Muscle of back (tissue), 3 donors: ENCODE measurements at regions not wholly inside any gene's neighbourhood (a gene's known extent, or its start where the extent isn't known, plus 50 kb on each side); places are given as distances from the start of the nearest gene placed in this dataset.
A peak's percentile ranks its signal among the peaks of the same experiment; 100 is the strongest.
"Not testable (repeated sequence)": the region's sequence is repeated elsewhere in the genome, so short reads cannot be mapped to it uniquely, and the experiment has no call there.

Source experiments
- DNase-seq, 3 donors: peaks; one replicate each; pipeline versions ENCODE4 v3.0.0 to v3.0.0-alpha.2; 2013

DNA sequence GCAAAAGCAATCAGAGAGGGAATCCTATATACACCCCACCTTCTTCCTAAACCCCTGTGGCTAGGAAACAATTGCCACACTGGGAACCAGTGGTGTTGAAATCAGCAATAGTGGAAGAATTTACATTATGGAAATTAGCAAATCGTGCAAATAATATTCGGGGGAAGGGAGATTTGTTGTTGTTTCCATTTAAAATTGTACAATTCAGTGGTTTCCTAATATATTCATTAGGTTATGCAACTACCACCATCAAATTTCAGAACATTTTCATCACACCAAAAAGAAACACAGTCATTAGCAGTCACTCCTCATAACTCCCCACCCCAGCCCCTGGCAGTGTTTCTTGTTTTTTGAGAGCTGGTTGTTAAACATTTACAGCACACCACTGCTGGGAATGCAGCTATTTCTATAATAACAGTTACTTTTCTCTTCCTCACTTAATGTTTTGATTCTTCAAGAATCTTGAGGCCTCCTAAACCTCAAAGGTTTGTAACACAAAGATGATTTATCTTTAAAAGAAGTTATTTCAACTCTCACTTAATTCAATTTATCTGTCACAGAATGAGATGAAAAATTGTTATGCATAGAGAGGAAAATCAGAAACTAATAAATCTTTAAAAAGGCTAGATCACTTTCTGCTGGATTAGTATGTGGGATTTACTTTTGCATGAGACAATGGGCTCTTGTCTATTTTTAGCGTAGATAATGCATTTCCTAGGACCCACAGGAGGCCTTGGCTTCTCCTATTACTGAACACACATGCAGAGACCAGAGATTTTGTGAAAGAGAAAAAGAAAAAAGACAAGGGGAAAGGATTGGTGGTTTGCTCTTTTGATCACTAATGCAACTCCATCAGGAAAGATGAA lies 91.8 kb upstream of the DAPK1 start:
- peak in 2 of 3 donors; percentile 7 to 25 for DNase-seq

DNA sequence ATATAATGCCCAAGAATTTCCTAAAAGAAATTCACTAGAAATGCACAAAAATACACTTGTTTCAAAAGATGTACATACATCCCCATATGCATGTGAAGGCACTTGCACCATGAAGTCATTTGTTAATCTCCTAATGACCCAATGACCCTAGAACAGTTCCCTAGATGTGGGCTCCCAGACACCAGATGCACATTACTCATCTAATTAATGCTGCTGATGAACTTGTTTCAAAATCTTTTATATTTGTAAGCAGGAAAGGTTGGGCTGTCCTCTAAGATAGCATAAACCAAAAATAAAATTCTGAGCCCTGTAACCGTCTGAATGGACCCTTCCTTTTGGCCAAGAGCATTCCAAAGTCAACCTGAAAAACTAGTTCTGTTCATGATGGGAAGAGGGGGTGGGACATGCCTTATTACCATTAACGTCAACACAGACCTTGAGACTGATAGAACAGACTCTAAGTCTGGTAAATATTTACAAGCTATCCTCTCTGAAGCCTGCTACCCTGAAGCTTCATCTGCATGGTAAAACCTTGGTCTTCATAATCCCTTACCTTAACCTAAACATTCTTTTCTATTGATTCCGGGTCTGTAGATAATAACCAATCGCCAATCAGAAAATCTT lies 91.0 kb upstream of the DAPK1 start:
- DNase-seq = no peak

DNA sequence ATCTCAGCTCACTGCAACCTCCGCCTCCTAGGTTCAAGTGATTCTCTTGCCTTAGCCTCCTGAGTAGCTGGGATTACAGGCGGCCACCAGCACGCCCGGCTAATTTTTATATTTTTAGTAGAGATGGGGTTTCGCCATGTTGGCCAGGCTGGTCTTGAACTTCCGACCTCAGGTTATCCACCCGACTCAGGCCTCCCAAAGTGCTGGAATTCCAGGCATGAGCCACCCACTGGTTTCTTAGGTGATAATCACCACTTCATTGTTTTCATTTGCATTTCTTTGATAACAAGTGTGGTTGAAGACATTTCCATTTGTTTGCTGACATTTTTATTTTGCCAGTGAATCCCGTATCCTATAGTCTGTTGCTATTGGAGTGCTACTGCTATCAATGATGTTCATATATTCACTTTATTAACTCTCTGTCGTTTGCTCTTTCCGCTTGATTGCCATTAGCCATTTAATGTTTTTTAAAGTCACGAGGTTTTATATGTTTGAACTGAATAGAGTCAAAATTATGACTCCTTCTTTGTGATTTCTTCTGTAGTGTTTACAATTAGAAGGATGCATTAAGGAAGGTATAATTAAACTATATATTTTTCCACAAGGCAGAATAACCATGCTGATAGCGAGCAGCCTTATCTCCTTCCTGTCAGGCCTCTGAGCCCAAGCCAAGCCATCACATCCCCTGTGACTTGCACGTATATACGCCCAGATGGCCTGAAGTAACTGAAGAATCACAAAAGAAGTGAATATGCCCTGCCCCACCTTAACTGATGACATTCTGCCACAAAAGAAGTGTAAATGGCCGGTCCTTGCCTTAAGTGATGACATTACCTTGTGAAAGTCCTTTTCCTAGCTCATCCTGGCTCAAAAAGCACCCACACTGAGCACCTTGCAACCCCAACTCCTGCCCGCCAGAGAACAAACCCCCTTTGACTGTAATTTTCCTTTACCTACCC lies 87.3 kb upstream of the DAPK1 start:
- DNase-seq = not testable (repeated sequence)

DNA sequence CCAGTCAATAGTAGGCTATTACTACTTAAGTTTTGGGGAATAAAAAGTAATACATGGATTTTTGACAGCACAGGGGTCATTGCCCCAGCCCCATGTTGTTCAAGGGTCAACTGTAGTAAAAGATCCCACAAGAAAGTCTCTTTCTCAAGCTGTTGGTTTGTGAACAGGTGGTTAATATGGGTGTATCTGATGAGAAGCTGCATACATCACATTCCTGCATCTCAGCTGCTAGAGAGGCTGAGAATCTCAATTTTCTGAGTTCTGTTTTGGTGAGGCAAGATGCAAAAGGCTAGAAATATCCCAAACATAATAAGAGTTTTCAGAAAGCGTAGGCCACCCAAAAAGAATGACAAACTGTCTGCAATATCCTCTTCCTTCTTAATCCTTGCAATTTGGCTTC lies 76.8 kb upstream of the DAPK1 start:
- DNase-seq = no peak

DNA sequence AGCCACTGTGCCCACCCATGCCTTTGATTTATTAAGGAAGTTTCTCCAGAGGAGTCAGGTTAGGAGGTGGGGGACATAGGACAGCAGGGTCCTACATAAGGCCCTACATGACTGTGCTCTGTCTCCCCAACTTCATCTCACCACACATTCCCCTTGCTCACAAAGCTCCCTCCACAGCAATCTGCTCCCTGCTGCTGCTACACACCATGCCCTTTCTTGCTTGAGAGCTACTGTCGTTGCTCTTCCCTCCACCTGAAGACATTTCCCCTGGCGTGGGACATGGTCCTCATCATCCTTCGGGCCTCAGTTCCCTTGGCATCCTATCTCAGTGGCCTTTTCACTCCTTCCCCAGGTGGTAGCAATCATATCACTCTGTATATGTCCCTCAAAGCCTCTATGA lies 75.9 kb upstream of the DAPK1 start:
- no peak for DNase-seq

DNA sequence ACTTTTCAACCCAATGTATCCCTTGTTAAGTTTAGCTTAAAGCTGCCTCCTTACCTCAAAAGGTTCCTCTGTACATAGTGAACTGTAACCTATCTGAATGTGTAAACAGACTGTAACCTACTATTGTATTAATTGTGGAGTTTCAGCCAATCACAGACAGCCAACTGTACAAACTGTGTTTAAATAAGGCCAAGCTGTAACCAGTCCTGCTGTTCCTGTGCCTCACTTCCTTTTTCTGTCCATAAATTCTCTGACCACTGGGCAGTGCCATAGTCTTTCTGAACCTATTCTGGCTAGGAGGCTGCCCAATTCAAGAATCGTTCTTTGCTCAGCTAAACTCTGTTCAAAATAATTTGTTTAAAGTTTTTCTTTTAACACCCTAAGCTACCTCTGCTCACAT lies 74.7 kb upstream of the DAPK1 start:
- DNase-seq = no peak

DNA sequence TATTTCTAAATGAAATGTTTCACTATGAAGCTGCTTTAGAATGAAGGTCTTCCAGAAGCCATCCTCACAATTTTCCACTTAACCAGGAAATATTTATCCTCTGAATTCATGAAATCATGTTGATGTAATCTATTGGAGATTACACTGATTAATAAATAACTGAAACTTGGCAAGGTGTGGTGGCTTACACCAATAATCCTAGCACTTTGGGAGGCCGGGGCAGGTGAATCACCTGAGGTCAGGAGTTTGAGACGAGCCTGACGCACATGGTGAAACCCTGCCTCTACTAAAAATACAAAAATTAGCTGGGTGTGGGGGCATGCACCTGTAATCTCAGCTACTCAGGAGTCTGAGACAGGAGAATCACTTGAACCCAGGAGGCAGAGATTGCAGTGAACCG lies 73.8 kb upstream of the DAPK1 start:
- not testable (repeated sequence) for DNase-seq

DNA sequence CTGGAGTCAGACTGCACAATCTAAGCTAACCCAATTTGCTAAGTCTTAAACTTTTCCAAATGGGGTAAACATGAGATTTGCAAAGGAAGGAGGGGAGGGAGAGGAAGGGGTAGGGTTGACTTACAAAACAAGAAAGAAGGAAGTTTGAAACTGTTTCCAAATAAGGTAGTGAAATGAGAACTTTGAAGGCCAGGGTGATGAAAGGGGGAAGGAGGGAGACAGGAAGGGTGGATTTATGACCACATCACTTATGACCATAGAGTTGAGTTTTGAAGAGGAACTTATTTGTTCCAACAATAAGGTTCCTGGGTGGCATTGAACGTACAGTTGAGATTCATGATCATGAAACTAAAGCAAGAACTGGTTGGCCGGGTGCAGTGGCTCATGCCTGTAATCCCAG lies 72.5 kb upstream of the DAPK1 start:
- DNase-seq = no peak

DNA sequence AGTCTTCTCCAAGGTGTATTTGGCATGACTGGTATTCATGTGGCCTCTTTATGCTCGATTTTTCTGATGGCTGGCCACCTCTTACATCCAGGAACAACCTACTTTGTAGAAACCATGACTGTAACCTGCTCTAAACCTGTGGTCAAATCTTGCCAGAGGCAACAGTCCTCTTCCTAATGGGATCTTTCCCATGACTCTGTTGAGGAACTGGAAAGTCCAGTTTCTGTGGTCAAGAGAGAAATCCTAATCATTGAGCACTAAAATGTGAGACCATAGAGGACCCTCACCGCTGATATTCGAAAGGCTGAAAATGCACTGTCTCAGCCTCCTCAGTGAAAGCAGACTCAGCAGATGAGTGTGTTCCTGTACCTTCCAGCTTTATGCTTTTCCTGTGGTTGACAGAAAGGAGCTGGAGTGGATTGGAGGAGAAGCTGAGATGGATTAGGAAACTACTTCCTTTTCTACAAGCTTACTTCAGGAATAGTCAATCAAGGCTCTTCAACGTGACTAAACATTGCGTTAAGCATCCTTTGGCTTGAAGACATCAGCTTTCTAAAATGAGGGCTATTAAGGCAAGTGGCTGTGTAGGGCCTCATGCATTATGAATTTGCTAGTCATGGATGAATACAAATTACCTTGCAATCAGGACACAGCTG lies 69.7 kb upstream of the DAPK1 start:
- no peak for DNase-seq

DNA sequence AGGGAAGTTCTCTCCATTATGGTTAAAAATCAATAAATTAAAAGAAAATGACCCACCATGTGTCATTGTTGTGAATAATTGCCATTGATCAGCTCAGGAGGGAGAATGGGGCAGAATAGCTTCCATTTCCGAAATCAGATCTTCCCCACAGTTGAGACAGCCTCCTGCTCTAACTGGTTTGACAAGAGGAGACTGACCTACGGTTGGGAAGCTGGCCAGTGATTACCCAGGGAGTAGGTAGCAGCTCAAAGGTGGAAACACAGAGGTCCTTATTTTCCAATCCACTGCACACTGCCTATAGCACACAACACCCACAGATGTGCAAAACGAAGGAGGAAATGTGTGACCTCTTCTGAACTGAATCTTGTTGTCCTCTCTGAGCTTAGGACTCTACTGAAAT lies 69.0 kb upstream of the DAPK1 start:
- DNase-seq = no peak

DNA sequence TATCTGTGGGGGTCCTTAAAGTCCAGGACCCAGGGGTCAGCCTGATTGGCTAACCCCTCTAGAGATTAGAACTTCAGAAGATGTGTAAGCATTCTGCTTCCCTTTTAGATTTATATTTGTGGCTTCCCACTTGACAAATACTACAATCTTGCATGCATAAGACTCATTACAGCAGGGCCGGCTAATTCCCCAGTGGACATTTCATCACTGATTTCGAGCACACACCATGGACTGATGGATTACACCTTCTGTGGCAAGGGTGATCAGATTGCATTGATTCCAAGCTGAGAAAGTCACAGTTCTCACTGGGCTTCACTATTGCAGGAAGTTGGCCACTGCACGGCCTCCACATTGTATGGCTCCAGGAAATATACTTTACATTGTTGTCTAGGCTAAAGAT lies 65.8 kb upstream of the DAPK1 start:
- DNase-seq = peak in 1 of 3 donors; percentile 6

DNA sequence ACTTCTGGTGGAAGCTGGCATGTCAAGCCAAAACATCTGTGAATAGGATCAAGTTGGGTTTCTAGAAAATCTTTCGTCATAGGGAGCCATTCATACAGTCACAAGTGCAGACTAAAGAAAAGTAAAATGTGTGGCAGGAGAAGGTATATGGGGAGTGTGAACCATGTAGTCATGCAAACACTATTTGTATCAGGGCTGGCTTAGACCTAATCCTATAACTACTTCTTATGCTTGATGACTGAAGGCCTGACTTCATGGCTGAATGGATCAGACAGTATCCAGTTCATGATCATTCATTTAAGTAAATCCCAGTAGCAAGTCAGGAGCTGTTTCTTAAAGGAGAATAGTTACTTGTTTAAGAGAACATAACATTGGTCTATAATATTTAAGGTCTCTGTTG lies 63.8 kb upstream of the DAPK1 start:
- no peak for DNase-seq

DNA sequence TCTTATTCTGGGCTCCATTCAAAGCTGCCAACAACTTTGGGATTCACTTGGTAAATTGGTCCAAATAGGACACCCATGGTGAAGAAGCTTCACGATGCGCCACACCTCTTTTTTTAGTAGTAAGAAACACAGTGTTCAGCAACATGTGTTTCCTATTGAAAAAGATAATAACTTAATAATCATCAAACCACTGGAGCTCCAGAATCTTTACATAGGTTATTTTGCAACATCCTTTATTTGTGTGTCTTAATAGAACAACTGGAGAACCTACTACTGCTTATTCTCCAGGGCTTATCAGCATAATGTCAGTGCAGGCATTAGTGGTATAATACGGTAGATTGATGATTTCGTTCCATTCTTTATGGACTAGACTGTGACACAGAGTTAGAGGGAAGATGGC lies 63.3 kb upstream of the DAPK1 start:
- no peak for DNase-seq

DNA sequence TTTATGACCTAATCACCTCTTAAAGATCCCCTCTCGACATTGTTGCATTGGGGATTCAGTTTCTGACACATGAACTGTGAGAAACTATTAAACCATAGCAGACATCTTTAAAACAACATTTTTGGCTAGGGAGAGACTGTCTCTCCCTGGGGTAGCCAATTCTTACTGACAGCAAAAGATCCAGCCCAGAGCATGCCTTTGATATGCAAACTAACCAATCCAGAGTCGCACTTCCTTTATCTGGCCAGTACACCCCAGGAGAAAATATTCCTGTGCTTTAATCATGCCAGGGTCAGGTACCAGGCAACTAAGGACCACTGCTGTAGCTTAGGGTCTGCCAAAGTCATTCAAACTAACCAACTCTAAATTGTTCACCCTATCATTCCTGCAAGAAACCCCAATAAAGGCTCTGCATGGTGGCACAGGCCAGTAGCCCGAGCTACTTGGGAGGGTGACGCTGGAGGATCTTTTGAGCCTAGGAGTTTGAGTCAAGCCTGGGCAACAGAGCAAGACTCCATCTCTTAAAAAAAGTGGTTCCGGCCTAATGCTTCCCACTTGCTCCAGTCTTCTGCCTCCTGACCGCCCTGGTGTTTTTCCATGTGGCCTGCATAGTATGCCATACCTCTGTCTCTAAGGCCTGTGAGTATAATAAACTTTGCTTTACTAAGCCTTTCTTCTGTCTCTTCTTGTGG lies 62.3 kb upstream of the DAPK1 start:
- no peak for DNase-seq

DNA sequence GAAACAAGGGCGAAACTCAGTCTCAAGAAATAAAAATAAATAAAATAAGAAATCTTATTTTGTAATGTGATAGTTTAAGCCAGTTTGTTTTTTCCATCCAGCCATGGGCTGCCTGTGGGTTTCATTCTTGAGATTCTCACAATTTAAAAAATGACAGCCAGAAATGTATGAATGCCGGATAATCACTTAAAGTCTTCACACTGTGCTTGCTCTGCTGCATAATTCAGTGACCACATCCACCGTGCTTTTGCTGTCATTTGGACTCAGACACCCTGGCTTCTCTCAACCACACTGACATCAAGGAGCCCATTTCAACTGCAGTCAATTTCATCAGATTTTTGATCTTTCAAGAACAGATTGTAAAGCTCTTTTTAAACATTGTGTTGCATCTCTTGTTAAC lies 61.0 kb upstream of the DAPK1 start:
- no peak for DNase-seq

DNA sequence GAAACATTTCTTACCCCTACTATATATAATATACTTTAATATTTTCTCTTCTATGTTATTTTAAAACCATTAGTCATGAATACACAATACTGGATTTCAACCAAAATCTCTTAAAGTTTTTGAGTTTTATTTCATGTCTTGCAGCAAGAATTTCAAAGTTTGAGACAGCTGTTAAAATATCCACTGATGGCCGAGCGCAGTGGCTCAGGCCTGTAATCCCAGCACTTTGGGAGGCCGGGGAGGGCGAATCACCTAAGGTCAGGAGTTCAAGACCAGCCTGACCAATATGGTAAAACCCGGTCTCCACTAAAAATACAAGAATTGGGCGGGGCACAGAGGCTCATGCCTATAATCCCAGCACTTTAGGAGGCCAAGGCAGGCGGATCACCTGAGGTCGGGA lies 59.7 kb upstream of the DAPK1 start:
- DNase-seq = no peak

DNA sequence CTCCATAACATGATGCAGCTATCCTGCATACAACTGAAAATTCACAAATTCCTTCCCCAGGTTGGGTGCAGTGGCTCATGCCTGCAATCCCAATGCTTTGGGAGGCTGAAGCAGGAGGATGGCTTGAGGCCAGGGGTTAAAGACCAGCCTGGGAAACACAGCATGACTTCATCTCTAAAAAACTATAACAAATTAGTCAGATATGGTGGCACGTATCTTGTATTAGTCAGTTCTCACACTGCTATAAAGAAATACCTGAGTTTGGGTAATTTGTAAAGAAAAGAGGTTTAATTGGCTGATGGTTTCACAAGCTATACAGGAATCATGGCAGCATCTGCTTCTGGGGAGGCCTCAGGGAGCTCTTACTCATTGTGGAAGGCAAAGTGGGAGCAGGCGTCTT lies 56.4 kb upstream of the DAPK1 start:
- DNase-seq = no peak

DNA sequence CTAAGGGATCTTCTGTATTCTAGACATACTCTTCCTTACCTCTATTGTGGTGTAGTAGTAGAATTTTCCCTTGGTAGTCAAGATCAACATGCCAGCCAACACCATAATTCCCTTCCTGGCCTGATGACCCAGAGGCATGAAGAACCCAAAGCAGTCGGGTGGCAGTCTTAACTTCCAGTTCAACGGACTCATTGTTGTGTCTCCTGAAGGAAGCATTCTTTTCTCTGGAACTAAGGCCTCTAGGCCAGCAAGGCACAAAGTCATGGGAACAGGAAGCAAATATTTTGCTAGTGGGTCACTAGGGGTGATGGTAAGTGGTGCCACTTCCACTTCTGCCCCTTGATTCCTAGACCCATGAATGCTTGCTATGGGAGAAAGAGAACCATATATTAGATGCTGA lies 55.2 kb upstream of the DAPK1 start:
- no peak for DNase-seq

DNA sequence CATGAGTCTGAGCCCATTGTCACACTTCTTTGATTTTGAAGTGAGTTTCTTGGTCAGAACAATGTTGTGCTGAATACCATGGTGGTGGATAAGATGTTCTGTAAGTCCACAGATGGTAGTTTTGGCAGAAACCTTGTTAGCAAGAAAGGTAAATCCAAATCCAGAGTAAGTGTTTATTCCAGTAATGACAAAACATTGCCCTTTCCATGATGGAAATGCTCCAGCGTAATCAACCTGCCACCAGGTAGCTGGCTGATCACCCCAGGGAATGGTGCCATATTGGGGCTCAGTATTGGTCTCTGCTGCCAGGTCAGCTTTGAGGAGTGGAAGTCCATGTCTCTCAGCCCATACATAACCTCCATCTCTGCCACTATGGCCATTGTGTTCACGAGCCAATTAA lies 54.7 kb upstream of the DAPK1 start:
- no peak for DNase-seq

DNA sequence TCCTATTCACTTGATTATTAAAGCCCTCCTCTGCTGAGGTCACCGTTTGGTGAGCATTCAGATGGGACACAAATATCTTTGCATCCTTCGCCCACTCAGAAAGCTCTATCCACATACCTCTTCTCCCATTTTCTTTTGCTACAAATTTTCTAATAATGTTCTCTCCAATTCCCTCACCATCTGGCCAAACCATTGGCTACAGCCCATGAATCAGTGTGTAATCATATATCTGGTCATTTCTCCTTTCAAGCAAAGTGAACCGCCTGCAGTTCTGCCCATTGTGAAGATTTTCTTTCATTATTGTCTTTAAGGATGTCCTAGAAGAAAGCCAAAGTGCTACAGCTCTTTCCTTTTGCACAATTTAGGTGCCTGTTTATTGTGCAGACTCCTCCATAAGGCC lies 54.2 kb upstream of the DAPK1 start:
- DNase-seq = no peak

DNA sequence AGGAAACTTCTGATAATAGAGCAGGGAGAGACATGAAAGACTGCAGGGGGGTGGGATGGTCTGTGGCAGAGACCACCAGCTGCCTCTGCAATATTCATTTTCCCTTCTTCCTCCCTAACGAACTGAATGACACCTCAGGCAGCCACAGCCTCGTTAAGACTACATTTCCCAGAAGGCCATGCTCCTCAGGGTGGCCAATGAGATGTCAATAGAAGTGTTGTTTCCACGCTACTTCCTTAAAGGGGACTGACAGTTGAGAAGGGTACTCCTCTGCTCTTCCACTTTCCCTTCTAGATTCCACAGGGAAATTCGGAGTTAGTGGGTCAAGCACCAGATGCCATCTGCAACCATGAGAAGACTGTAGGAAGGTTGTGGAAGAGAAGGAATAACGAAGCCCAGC lies 52.0 kb upstream of the DAPK1 start:
- DNase-seq = peak; percentile 10 to 40 (median 11)
